GM21619 (cell line): ENCODE measurements at regions not wholly inside any gene's neighbourhood (a gene's known extent, or its start where the extent isn't known, plus 50 kb on each side); places are given as distances from the start of the nearest gene placed in this dataset.
"Not testable (repeated sequence)": the region's sequence is repeated elsewhere in the genome, so short reads cannot be mapped to it uniquely, and the experiment has no call there.

Experiments
- ATAC-seq: cut with Tn5 transposase; IDR thresholded peaks from one replicate; pipeline ENCODE4 v1.9.1; 2021; ENCODE audit not compliant: unreplicated experiment

GRCh38 chr1:213711833-213712490, 275.8 kb upstream of the PROX1 start:
- not testable (repeated sequence) for ATAC-seq

GRCh38 chr1:213714645-213715044, 273.1 kb upstream of the PROX1 start:
- ATAC-seq: no peak

- ATAC-seq: no peak
Measured at GRCh38 chr1:213715182-213715581, 272.6 kb upstream of the PROX1 start.

- no peak for ATAC-seq
Measured at GRCh38 chr1:213719462-213719861, 268.3 kb upstream of the PROX1 start.

GRCh38 chr1:213720032-213720431, 267.7 kb upstream of the PROX1 start:
- no peak for ATAC-seq

- no peak for ATAC-seq
Measured at GRCh38 chr1:213723187-213723586, 264.6 kb upstream of the PROX1 start.

GRCh38 chr1:213724640-213725536, 262.9 kb upstream of the PROX1 start:
- no peak for ATAC-seq

GRCh38 chr1:213727853-213728592, 259.8 kb upstream of the PROX1 start:
- ATAC-seq: no peak

- no peak for ATAC-seq
Measured at GRCh38 chr1:213728593-213729536, 258.9 kb upstream of the PROX1 start.

GRCh38 chr1:213733705-213734104, 254.1 kb upstream of the PROX1 start:
- ATAC-seq: no peak

- no peak for ATAC-seq
Measured at GRCh38 chr1:213737398-213738035, 250.3 kb upstream of the PROX1 start.

GRCh38 chr1:213738658-213739057, 249.1 kb upstream of the PROX1 start:
- ATAC-seq: no peak

GRCh38 chr1:213742992-213743391, 244.8 kb upstream of the PROX1 start:
- no peak for ATAC-seq

- no peak for ATAC-seq
Measured at GRCh38 chr1:213744780-213745179, 243.0 kb upstream of the PROX1 start.

- no peak for ATAC-seq
Measured at GRCh38 chr1:213745451-213745850, 242.3 kb upstream of the PROX1 start.

- ATAC-seq: no peak
Measured at GRCh38 chr1:213749558-213749957, 238.2 kb upstream of the PROX1 start.

GRCh38 chr1:213750231-213751063, 237.3 kb upstream of the PROX1 start:
- no peak for ATAC-seq

- ATAC-seq: no peak
Measured at GRCh38 chr1:213751064-213751397, 236.7 kb upstream of the PROX1 start.
